Adrenal gland (tissue), 5 donors: ENCODE measurements at regions not wholly inside any gene's neighbourhood (a gene's known extent, or its start where the extent isn't known, plus 50 kb on each side); places are given as distances from the start of the nearest gene placed in this dataset.

Experiments
- POLR2A ChIP-seq, 2 donors: fragments of 450-650 bp; IDR thresholded peaks; one replicate each; pipeline ENCODE4 v1.6.1; 2017; ENCODE audit warnings: antibody characterized with exemption in 2 of 2, mild to moderate bottlenecking in 2 of 2, moderate library complexity in 1 of 2
- TF ChIP-seq, protein P1 (sequence below), 6 experiments: fragments of 450-650 bp in 4 of 6; fragments of 200-600 bp in 2 of 6; sonication (generic) in 1 of 6; IDR thresholded peaks; 1 replicate in 5 of 6; 2 replicates in 1 of 6; pipeline versions ENCODE4 v1.5.1 to v1.8.0; 2016 to 2021; ENCODE audit warnings: antibody characterized with exemption in 6 of 6, mild to moderate bottlenecking in 2 of 6, moderate library complexity in 1 of 6
- donor health status: DM: no; HTN: no; CAD: no.

DNA sequence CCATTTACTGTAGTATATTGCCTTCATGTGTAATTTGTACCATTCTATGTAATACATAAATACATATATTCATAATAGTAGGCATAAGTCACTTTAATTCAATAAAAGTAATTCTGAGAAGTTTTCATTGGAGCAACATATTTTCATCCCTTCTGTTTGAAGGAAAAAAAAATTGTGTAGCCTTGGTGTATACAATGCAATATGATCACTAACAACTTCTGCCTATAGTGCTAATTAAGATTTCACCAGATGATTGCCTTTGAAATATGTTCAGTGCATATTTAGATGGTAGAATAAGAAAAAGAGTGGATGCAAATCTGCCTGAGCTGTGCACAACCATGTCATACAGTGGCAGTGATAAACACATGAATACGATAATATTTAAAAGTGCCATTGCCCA is 996.8 kb downstream of the EFNA5 start:
- TF ChIP-seq, protein P1, sequence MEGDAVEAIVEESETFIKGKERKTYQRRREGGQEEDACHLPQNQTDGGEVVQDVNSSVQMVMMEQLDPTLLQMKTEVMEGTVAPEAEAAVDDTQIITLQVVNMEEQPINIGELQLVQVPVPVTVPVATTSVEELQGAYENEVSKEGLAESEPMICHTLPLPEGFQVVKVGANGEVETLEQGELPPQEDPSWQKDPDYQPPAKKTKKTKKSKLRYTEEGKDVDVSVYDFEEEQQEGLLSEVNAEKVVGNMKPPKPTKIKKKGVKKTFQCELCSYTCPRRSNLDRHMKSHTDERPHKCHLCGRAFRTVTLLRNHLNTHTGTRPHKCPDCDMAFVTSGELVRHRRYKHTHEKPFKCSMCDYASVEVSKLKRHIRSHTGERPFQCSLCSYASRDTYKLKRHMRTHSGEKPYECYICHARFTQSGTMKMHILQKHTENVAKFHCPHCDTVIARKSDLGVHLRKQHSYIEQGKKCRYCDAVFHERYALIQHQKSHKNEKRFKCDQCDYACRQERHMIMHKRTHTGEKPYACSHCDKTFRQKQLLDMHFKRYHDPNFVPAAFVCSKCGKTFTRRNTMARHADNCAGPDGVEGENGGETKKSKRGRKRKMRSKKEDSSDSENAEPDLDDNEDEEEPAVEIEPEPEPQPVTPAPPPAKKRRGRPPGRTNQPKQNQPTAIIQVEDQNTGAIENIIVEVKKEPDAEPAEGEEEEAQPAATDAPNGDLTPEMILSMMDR (IDR thresholded peaks at IDR 0.05), result no peak
- TF ChIP-seq POLR2A (IDR thresholded peaks at IDR 0.05), result no peak
